Neural cell (in vitro differentiated cells): ENCODE measurements at regions not wholly inside any gene's neighbourhood (a gene's known extent, or its start where the extent isn't known, plus 50 kb on each side); places are given as distances from the start of the nearest gene placed in this dataset.

Source experiments
- H2AFZ ChIP-seq: fragments of 200-600, 300-800 bp; sonication (generic), shearing (Covaris generic); 2 replicates; pipeline ENCODE4 v1.6.0; 2014; ENCODE audit warnings: low read depth, mild to moderate bottlenecking, antibody characterized with exemption, low read length, moderate library complexity
- H3F3A ChIP-seq: fragments of 200-600 bp; shearing (Covaris generic); 2 replicates; pipeline ENCODE4 v1.6.1; 2016; ENCODE audit warnings: mild to moderate bottlenecking, moderate library complexity, mixed read lengths, antibody characterized with exemption, low read length; ENCODE audit not compliant: insufficient read depth, poor library complexity, severe bottlenecking
- H3K27ac ChIP-seq: fragments of 200-600, 300-800 bp; sonication (generic), shearing (Covaris generic); 2 replicates; pipeline ENCODE4 v1.5.1; 2014; ENCODE audit warnings: mild to moderate bottlenecking, low read length, moderate library complexity
- H3K27me3 ChIP-seq: fragments of 300-800, 200-600 bp; sonication (generic), shearing (Covaris generic); 2 replicates; pipeline ENCODE4 v1.6.0; 2014; ENCODE audit warnings: mild to moderate bottlenecking, low read depth, low read length, moderate library complexity; ENCODE audit not compliant: insufficient read depth
- H3K36me3 ChIP-seq: fragments of 300-800, 200-600 bp; sonication (generic), shearing (Covaris generic); 2 replicates; pipeline ENCODE4 v1.5.1; 2014; ENCODE audit warnings: mild to moderate bottlenecking, antibody characterized with exemption, low read length, moderate library complexity; ENCODE audit not compliant: insufficient read depth
- H3K4me2 ChIP-seq: fragments of 300-800, 200-600 bp; sonication (generic), shearing (Covaris generic); 2 replicates; pipeline ENCODE4 v1.6.0; 2014; ENCODE audit warnings: mild to moderate bottlenecking, low read length
- H3K4me3 ChIP-seq: fragments of 300-800, 200-600 bp; sonication (generic), shearing (Covaris generic); 2 replicates; pipeline ENCODE4 v1.5.1; 2014; ENCODE audit warnings: mild to moderate bottlenecking, low read length, moderate library complexity
- H3K79me2 ChIP-seq: fragments of 200-600 bp; shearing (Covaris generic); replicated peaks from 2 replicates; pipeline ENCODE4 v1.6.0; 2014; ENCODE audit warnings: mild to moderate bottlenecking, low read length, moderate library complexity; ENCODE audit not compliant: insufficient read depth
- H3K9ac ChIP-seq: fragments of 300-800, 200-600 bp; sonication (generic), shearing (Covaris generic); 2 replicates; pipeline ENCODE4 v1.6.1; 2016; ENCODE audit warnings: mild to moderate bottlenecking, low read length, mixed read lengths
- H3K9me2 ChIP-seq: fragments of 200-600 bp; shearing (Covaris generic); 2 replicates; pipeline ENCODE4 v1.6.1; 2016; ENCODE audit warnings: mild to moderate bottlenecking, low read length, mixed read lengths; ENCODE audit not compliant: insufficient read depth
- H3K9me3 ChIP-seq: fragments of 200-600, 300-800 bp; sonication (generic), shearing (Covaris generic); 2 replicates; pipeline ENCODE4 v1.6.1; 2016; ENCODE audit warnings: mild to moderate bottlenecking, mixed run types, low read length, moderate library complexity, mixed read lengths
- H4K20me1 ChIP-seq: fragments of 200-600 bp; shearing (Covaris generic); 2 replicates; pipeline ENCODE4 v1.6.1; 2016; ENCODE audit warnings: mild to moderate bottlenecking, mixed run types; ENCODE audit not compliant: insufficient read depth
- CTCF ChIP-seq: fragments of 450-650 bp; IDR thresholded peaks from 2 replicates; pipeline ENCODE4 v1.5.1; 2014; ENCODE audit warnings: antibody characterized with exemption, mild to moderate bottlenecking, moderate library complexity; ENCODE audit not compliant: poor library complexity, severe bottlenecking
- EP300 ChIP-seq: fragments of 450-650 bp; conservative IDR thresholded peaks from 2 replicates; pipeline ENCODE4 v1.6.1; 2014; ENCODE audit warnings: antibody characterized with exemption, mild to moderate bottlenecking, moderate library complexity; ENCODE audit not compliant: poor library complexity, severe bottlenecking
- EZH2 ChIP-seq: fragments of 200-600, 300-800 bp; shearing (Covaris generic), sonication (generic); IDR thresholded peaks from 2 replicates; pipeline ENCODE4 v1.6.1; 2014; ENCODE audit warnings: antibody characterized with exemption, low read length, borderline replicate concordance, mild to moderate bottlenecking; ENCODE audit not compliant: insufficient read depth, poor library complexity, severe bottlenecking
- MXI1 ChIP-seq: fragments of 450-650 bp; conservative IDR thresholded peaks from 2 replicates; pipeline ENCODE4 v1.6.1; 2014; ENCODE audit warnings: antibody characterized with exemption, mild to moderate bottlenecking; ENCODE audit not compliant: poor library complexity, severe bottlenecking
- POLR2AphosphoS5 ChIP-seq: IDR thresholded peaks from 2 replicates; pipeline ENCODE4 v1.6.1; 2012
- RAD21 ChIP-seq: fragments of 450-650 bp; conservative IDR thresholded peaks from 2 replicates; pipeline ENCODE4 v1.6.1; 2014; ENCODE audit warnings: antibody characterized with exemption, mild to moderate bottlenecking, moderate library complexity
- REST ChIP-seq: IDR thresholded peaks from 2 replicates; pipeline ENCODE4 v1.6.1; 2012; ENCODE audit warnings: borderline replicate concordance
- SMC3 ChIP-seq: fragments of 450-650 bp; conservative IDR thresholded peaks from 2 replicates; pipeline ENCODE4 v1.6.1; 2014; ENCODE audit warnings: antibody characterized with exemption, mild to moderate bottlenecking, moderate library complexity; ENCODE audit not compliant: poor library complexity
- TAF1 ChIP-seq: IDR thresholded peaks from 2 replicates; pipeline ENCODE4 v1.6.1; 2012; ENCODE audit warnings: low read depth

- no peak overlapping the region for H3K4me2 ChIP-seq
- H3K9ac ChIP-seq: no peak overlapping the region
- H3K27ac ChIP-seq: no peak overlapping the region
- TF ChIP-seq EP300 (no peak), POLR2AphosphoS5 (no peak), RAD21 (no peak), EZH2 (no peak), REST (no peak), CTCF (no peak), SMC3 (no peak), MXI1 (no peak), TAF1 (no peak)
- no peak overlapping the region for H2AFZ ChIP-seq
- no peaks in the 10 kb centered on the region for H3K36me3 ChIP-seq
- no peaks in the 10 kb centered on the region for H3K9me3 ChIP-seq
- H3K4me3 ChIP-seq: no peak overlapping the region
- H3F3A ChIP-seq: no peaks in the 10 kb centered on the region
- H3K79me2 ChIP-seq: no peaks in the 10 kb centered on the region
- no peaks in the 10 kb centered on the region for H4K20me1 ChIP-seq
- no peaks in the 10 kb centered on the region for H3K9me2 ChIP-seq
- no peaks in the 10 kb centered on the region for H3K27me3 ChIP-seq
These were observed 143.4 kb downstream of the LPIN1 start for GRCh38 chr2:11889854-11890253.

GRCh38 chr2:11891028-11891427 lies 144.6 kb downstream of the LPIN1 start:
- H3K9ac ChIP-seq: no peak overlapping the region
- TF ChIP-seq SMC3 (no peak), EZH2 (no peak), EP300 (no peak), MXI1 (no peak), REST (no peak), POLR2AphosphoS5 (no peak), RAD21 (no peak), TAF1 (no peak), CTCF (no peak)
- no peaks in the 10 kb centered on the region for H3K9me2 ChIP-seq
- no peak overlapping the region for H3K4me2 ChIP-seq
- H2AFZ ChIP-seq: no peak overlapping the region
- no peaks in the 10 kb centered on the region for H3K36me3 ChIP-seq
- no peak overlapping the region for H3K27ac ChIP-seq
- H3F3A ChIP-seq: no peaks in the 10 kb centered on the region
- no peaks in the 10 kb centered on the region for H3K27me3 ChIP-seq
- no peaks in the 10 kb centered on the region for H4K20me1 ChIP-seq
- no peaks in the 10 kb centered on the region for H3K9me3 ChIP-seq
- no peaks in the 10 kb centered on the region for H3K79me2 ChIP-seq
- no peak overlapping the region for H3K4me3 ChIP-seq
